GM12892 (cell line): ENCODE measurements at regions not wholly inside any gene's neighbourhood (a gene's known extent, or its start where the extent isn't known, plus 50 kb on each side); places are given as distances from the start of the nearest gene placed in this dataset.

Source experiments
- POLR2A ChIP-seq: IDR thresholded peaks from 2 replicates; pipeline ENCODE4 v1.6.1; 2011; ENCODE audit warnings: low read depth, low read length, control low read depth
- POLR2AphosphoS5 ChIP-seq: IDR thresholded peaks from 2 replicates; pipeline ENCODE4 v1.6.1; 2011; ENCODE audit warnings: low read depth, low read length, control low read depth
- TAF1 ChIP-seq: IDR thresholded peaks from 2 replicates; pipeline ENCODE4 v1.6.1; 2011; ENCODE audit warnings: low read depth, mild to moderate bottlenecking, control low read depth, low read length, borderline replicate concordance

- no peak for TF ChIP-seq TAF1
- TF ChIP-seq POLR2A, result no peak
- no peak for TF ChIP-seq POLR2AphosphoS5
These were observed 328.8 kb downstream of the FGF9 start for GRCh38 chr13:21999666-22000065.
